Type B pancreatic cell (in vitro differentiated cells): ENCODE measurements at regions not wholly inside any gene's neighbourhood (a gene's known extent, or its start where the extent isn't known, plus 50 kb on each side); places are given as distances from the start of the nearest gene placed in this dataset.
"Not testable (repeated sequence)": the region's sequence is repeated elsewhere in the genome, so short reads cannot be mapped to it uniquely, and the experiment has no call there.

Experiments used
- DNase-seq: peaks from one replicate; pipeline ENCODE4 v3.0.0; 2021; ENCODE audit warnings: mixed read lengths; ENCODE audit not compliant: unreplicated experiment; ENCODE audit errors: extremely low spot score
- H3K27ac Mint-ChIP-seq: 2 replicates; pipeline ENCODE4 v1.8.0; 2021; ENCODE audit warnings: mild to moderate bottlenecking, mixed read lengths
- H3K27me3 Mint-ChIP-seq: 2 replicates; pipeline ENCODE4 v1.8.0; 2021; ENCODE audit warnings: mixed read lengths
- H3K36me3 Mint-ChIP-seq: 2 replicates; pipeline ENCODE4 v1.8.0; 2021; ENCODE audit warnings: mixed read lengths
- H3K4me1 Mint-ChIP-seq: one replicate; pipeline ENCODE4 v1.8.0; 2021; ENCODE audit warnings: mixed read lengths; ENCODE audit not compliant: unreplicated experiment
- H3K4me3 Mint-ChIP-seq: 2 replicates; pipeline ENCODE4 v1.8.0; 2021; ENCODE audit warnings: mild to moderate bottlenecking, mixed read lengths
- H3K9me3 Mint-ChIP-seq: 2 replicates; pipeline ENCODE4 v1.8.0; 2021; ENCODE audit warnings: mixed read lengths
- TF ChIP-seq, protein P1 (sequence below): fragments of 200-600 bp; sonication (generic); conservative IDR thresholded peaks from 2 replicates; pipeline ENCODE4 v1.5.0; 2021; ENCODE audit warnings: antibody characterized with exemption, mild to moderate bottlenecking

- Mint-ChIP-seq H3K27me3 (no peaks in the 10 kb centered on the region), H3K27ac (no peak overlapping the region), H3K36me3 (no peaks in the 10 kb centered on the region), H3K4me3 (no peak overlapping the region), H3K9me3 (peaks cover 20% of the 10 kb centered on the region), H3K4me1 (peaks cover 29% of the 10 kb centered on the region)
- TF ChIP-seq, protein P1, sequence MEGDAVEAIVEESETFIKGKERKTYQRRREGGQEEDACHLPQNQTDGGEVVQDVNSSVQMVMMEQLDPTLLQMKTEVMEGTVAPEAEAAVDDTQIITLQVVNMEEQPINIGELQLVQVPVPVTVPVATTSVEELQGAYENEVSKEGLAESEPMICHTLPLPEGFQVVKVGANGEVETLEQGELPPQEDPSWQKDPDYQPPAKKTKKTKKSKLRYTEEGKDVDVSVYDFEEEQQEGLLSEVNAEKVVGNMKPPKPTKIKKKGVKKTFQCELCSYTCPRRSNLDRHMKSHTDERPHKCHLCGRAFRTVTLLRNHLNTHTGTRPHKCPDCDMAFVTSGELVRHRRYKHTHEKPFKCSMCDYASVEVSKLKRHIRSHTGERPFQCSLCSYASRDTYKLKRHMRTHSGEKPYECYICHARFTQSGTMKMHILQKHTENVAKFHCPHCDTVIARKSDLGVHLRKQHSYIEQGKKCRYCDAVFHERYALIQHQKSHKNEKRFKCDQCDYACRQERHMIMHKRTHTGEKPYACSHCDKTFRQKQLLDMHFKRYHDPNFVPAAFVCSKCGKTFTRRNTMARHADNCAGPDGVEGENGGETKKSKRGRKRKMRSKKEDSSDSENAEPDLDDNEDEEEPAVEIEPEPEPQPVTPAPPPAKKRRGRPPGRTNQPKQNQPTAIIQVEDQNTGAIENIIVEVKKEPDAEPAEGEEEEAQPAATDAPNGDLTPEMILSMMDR: no peak
- no peak for DNase-seq
Measured at GRCh38 chr5:67730917-67731474, 484.6 kb upstream of the PIK3R1 start.

DNA sequence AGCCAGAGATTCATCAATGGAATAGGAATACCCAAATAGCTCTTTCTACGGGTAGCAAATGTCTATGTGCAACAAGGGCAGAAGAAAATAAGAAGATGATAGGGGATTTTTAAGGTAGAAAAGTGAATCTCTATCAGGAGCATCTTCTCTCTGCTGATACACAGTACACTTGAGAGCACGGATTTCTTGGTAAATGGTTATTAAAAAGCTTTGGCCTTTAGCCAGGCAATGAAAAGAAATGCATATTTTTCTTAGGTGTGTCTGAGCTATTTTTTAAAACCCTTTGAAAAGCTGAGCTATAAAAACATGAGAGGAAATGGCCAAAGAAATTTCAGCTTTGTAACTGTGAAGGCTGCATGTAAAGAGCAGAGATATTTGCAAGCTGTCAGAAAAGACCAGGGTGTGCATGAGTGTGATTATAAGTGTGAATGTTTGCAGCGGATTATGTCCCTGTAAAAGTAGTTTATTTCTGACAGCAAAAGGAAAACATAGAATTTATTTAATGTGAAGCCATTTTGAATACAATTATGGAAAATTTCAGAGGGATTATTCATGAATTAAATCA lies 487.1 kb upstream of the PIK3R1 start:
- Mint-ChIP-seq H3K36me3 (no peaks in the 10 kb centered on the region), H3K27me3 (no peaks in the 10 kb centered on the region), H3K4me3 (no peak overlapping the region), H3K27ac (no peak overlapping the region), H3K4me1 (peaks cover 24% of the 10 kb centered on the region), H3K9me3 (peaks cover 18% of the 10 kb centered on the region)
- TF ChIP-seq, protein P1: no peak
- DNase-seq: no peak

GRCh38 chr5:67725604-67726003 lies 490.0 kb upstream of the PIK3R1 start:
- Mint-ChIP-seq H3K27ac (no peak overlapping the region), H3K36me3 (no peaks in the 10 kb centered on the region), H3K27me3 (no peaks in the 10 kb centered on the region), H3K4me1 (peaks cover 7% of the 10 kb centered on the region), H3K4me3 (no peak overlapping the region), H3K9me3 (peaks cover 11% of the 10 kb centered on the region)
- TF ChIP-seq, protein P1: no peak
- DNase-seq: no peak

DNA sequence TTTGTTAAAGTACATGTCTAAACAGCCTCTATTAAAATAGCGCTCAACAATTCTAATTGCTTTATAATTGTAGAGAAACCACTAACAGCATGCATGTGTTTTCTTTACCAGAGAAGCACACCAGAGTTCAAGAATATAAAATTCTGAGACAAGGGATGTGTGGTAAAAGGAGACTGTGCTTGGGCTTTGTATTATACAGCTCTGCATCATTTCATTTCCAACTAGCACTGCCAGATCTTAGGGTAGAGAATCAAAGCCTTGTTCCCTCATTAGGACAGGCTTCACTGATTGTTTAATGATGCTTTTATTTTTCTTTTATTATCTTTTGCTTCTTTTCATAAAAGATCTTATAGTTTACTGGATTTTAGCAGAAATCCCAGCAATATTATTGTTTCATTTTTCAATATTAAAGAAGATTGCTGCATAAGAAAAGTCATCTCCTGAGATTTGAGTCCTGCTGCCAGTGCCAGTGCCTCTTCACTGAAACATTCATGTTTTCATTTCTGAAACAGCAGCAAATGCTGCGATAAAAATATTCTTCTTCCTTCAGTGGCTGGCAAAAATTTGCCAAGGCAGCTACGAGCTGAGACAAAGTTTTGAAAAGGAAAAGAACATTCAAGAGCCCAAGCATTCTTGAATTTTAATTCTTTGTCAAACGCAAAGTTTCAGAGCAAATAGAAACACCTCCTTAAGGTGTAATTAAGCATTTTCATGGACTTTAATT lies 491.0 kb upstream of the PIK3R1 start:
- no peak for DNase-seq
- H3K36me3 Mint-ChIP-seq: no peaks in the 10 kb centered on the region
- peaks cover 7% of the 10 kb centered on the region for H3K4me1 Mint-ChIP-seq
- TF ChIP-seq, protein P1: no peak
- no peaks in the 10 kb centered on the region for H3K27me3 Mint-ChIP-seq
- H3K4me3 Mint-ChIP-seq: no peak overlapping the region
- H3K9me3 Mint-ChIP-seq: peaks cover 9% of the 10 kb centered on the region
- H3K27ac Mint-ChIP-seq: no peak overlapping the region

DNA sequence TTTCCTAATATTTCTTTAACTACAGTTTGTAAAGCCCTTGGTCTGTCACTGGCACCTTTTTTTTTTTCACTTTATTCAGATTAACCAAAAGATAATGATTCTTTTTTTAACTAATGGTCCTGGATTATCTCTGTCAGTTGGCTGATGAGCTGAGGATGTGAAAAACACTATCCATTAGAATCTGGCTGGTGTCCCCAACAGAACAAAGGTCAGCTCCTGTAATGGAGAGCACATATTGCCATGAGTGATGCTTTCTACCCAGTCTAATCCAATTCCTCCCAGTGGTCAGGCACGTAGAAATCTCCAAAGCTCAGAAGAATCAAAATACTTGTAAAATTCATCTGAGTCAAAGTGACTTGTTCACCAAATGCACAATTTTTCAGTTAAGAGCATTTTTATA lies 491.7 kb upstream of the PIK3R1 start:
- TF ChIP-seq, protein P1: no peak
- DNase-seq: no peak
- Mint-ChIP-seq H3K27me3 (no peaks in the 10 kb centered on the region), H3K27ac (no peak overlapping the region), H3K9me3 (peaks cover 9% of the 10 kb centered on the region), H3K36me3 (no peaks in the 10 kb centered on the region), H3K4me1 (peaks cover 7% of the 10 kb centered on the region), H3K4me3 (no peak overlapping the region)

- not testable (repeated sequence) for H3K27ac Mint-ChIP-seq, H3K9me3 Mint-ChIP-seq, DNase-seq, H3K36me3 Mint-ChIP-seq, H3K4me3 Mint-ChIP-seq, H3K4me1 Mint-ChIP-seq, H3K27me3 Mint-ChIP-seq
Measured at GRCh38 chr5:67722582-67722981, 493.0 kb upstream of the PIK3R1 start.
